ENCODE measurements at regions not wholly inside any gene's neighbourhood (a gene's known extent, or its start where the extent isn't known, plus 50 kb on each side); places are given as distances from the start of the nearest gene placed in this dataset.

- DNase-seq = no peak
Observed at GRCh38 chr1:207971331-207972219, 60.6 kb upstream of the CD34 start.

- DNase-seq = no peak
Observed at GRCh38 chr1:207970329-207971233, 59.7 kb upstream of the CD34 start.

- no peak for DNase-seq
Observed at GRCh38 chr1:207969528-207969927, 58.6 kb upstream of the CD34 start.

- no peak for DNase-seq
Observed at GRCh38 chr1:207968521-207969009, 57.6 kb upstream of the CD34 start.

- no peak for DNase-seq
Observed at GRCh38 chr1:207967703-207968102, 56.8 kb upstream of the CD34 start.

- DNase-seq = no peak
Observed at GRCh38 chr1:207966521-207966920, 55.6 kb upstream of the CD34 start.

- no peak for DNase-seq
Observed at GRCh38 chr1:207965392-207966387, 54.8 kb upstream of the CD34 start.

- DNase-seq = no peak
Observed at GRCh38 chr1:207964195-207964966, 53.5 kb upstream of the CD34 start.

- DNase-seq = peak; percentile 83
Observed at GRCh38 chr1:207963427-207964194, 52.7 kb upstream of the CD34 start.

- peak; percentile 12 for DNase-seq
Observed at GRCh38 chr1:207962716-207963426, 51.9 kb upstream of the CD34 start.

Measured in stimulated activated CD4-positive, alpha-beta T cell treated with anti-CD3 and anti-CD28 coated beads, Interleukin-4, amount 100 ng/mL, for 24 hours (primary cell).